ENCODE measurements at regions not wholly inside any gene's neighbourhood (a gene's known extent, or its start where the extent isn't known, plus 50 kb on each side); places are given as distances from the start of the nearest gene placed in this dataset.

GRCh38 chr2:82143343-82143742 lies 1838.8 kb upstream of the LRRTM1 start:
- ATAC-seq (no peak), DNase-seq (no peak)
- Mint-ChIP-seq H3K4me3 (no peak overlapping the region), H3K27ac (no peak overlapping the region), H3K27me3 (no peaks in the 10 kb centered on the region), H3K4me1 (no peaks in the 10 kb centered on the region), H3K9me3 (peaks cover 9 to 14% of the 10 kb centered on the region in 2 donors)

GRCh38 chr2:82139979-82140611 lies 1835.5 kb upstream of the LRRTM1 start:
- no peaks in the 10 kb centered on the region for H3K27me3 Mint-ChIP-seq
- no peak overlapping the region for H3K27ac Mint-ChIP-seq
- ATAC-seq (no peak), DNase-seq (no peak)
- H3K9me3 Mint-ChIP-seq, result peaks cover 9 to 14% of the 10 kb centered on the region in 2 donors
- H3K4me3 Mint-ChIP-seq, result no peak overlapping the region
- H3K4me1 Mint-ChIP-seq, result no peaks in the 10 kb centered on the region

GRCh38 chr2:82137441-82137840 lies 1832.9 kb upstream of the LRRTM1 start:
- Mint-ChIP-seq H3K9me3 (peaks cover 8 to 13% of the 10 kb centered on the region in 2 donors), H3K4me3 (no peak overlapping the region), H3K27ac (no peak overlapping the region), H3K27me3 (no peaks in the 10 kb centered on the region), H3K4me1 (no peaks in the 10 kb centered on the region)
- DNase-seq, result no peak
- no peak for ATAC-seq

GRCh38 chr2:82128051-82128450 lies 1823.5 kb upstream of the LRRTM1 start:
- Mint-ChIP-seq H3K4me3 (no peak overlapping the region), H3K9me3 (peaks cover 14 to 21% of the 10 kb centered on the region in 2 donors), H3K27ac (no peak overlapping the region), H3K4me1 (no peaks in the 10 kb centered on the region), H3K27me3 (no peaks in the 10 kb centered on the region)
- DNase-seq, result no peak
- no peak for ATAC-seq

GRCh38 chr2:82124629-82125028 lies 1820.1 kb upstream of the LRRTM1 start:
- ATAC-seq (no peak), DNase-seq (no peak)
- Mint-ChIP-seq H3K4me1 (no peaks in the 10 kb centered on the region), H3K4me3 (no peak overlapping the region), H3K9me3 (peaks cover 10 to 15% of the 10 kb centered on the region in 2 donors), H3K27me3 (no peaks in the 10 kb centered on the region), H3K27ac (no peak overlapping the region)

- Mint-ChIP-seq H3K27ac (no peak overlapping the region), H3K9me3 (peaks cover 0 to 7% of the 10 kb centered on the region in 2 donors), H3K4me1 (no peaks in the 10 kb centered on the region), H3K4me3 (no peak overlapping the region), H3K27me3 (no peaks in the 10 kb centered on the region)
- DNase-seq, result no peak
- no peak for ATAC-seq
These were observed 1816.1 kb upstream of the LRRTM1 start for GRCh38 chr2:82120654-82121053.

GRCh38 chr2:82120115-82120514 lies 1815.6 kb upstream of the LRRTM1 start:
- peaks cover 0 to 7% of the 10 kb centered on the region in 2 donors for H3K9me3 Mint-ChIP-seq
- H3K4me3 Mint-ChIP-seq, result no peak overlapping the region
- H3K4me1 Mint-ChIP-seq, result no peaks in the 10 kb centered on the region
- H3K27ac Mint-ChIP-seq, result no peak overlapping the region
- DNase-seq, result no peak
- ATAC-seq, result no peak
- H3K27me3 Mint-ChIP-seq, result no peaks in the 10 kb centered on the region

- Mint-ChIP-seq H3K27ac (no peak overlapping the region), H3K4me1 (no peaks in the 10 kb centered on the region), H3K27me3 (no peaks in the 10 kb centered on the region), H3K9me3 (peaks cover 15 to 17% of the 10 kb centered on the region in 2 donors), H3K4me3 (no peak overlapping the region)
- ATAC-seq (no peak), DNase-seq (no peak)
These were observed 1804.9 kb upstream of the LRRTM1 start for GRCh38 chr2:82109418-82109817.

GRCh38 chr2:82098617-82099016 lies 1794.1 kb upstream of the LRRTM1 start:
- no peak for ATAC-seq
- DNase-seq, result no peak
- Mint-ChIP-seq H3K4me1 (no peaks in the 10 kb centered on the region), H3K27ac (no peak overlapping the region), H3K9me3 (no peaks in the 10 kb centered on the region), H3K4me3 (no peak overlapping the region), H3K27me3 (no peaks in the 10 kb centered on the region)

GRCh38 chr2:82089518-82089917 lies 1785.0 kb upstream of the LRRTM1 start:
- Mint-ChIP-seq H3K9me3 (peaks cover 10 to 28% of the 10 kb centered on the region in 2 donors), H3K27me3 (no peaks in the 10 kb centered on the region), H3K4me3 (no peak overlapping the region), H3K27ac (no peak overlapping the region), H3K4me1 (no peaks in the 10 kb centered on the region)
- ATAC-seq, result no peak
- DNase-seq, result no peak

GRCh38 chr2:82084679-82085392 lies 1780.3 kb upstream of the LRRTM1 start:
- no peaks in the 10 kb centered on the region for H3K27me3 Mint-ChIP-seq
- H3K27ac Mint-ChIP-seq, result no peak overlapping the region
- DNase-seq, result no peak
- H3K4me1 Mint-ChIP-seq, result no peaks in the 10 kb centered on the region
- peaks cover 4 to 28% of the 10 kb centered on the region in 2 donors for H3K9me3 Mint-ChIP-seq
- ATAC-seq, result no peak
- H3K4me3 Mint-ChIP-seq, result no peak overlapping the region

GRCh38 chr2:82075875-82076274 lies 1771.3 kb upstream of the LRRTM1 start:
- DNase-seq (no peak), ATAC-seq (no peak)
- Mint-ChIP-seq H3K4me1 (no peaks in the 10 kb centered on the region), H3K27ac (no peak overlapping the region), H3K4me3 (no peak overlapping the region), H3K9me3 (peaks cover 0 to 5% of the 10 kb centered on the region in 2 donors), H3K27me3 (no peaks in the 10 kb centered on the region)

- H3K27ac Mint-ChIP-seq, result no peak overlapping the region
- no peaks in the 10 kb centered on the region for H3K27me3 Mint-ChIP-seq
- H3K9me3 Mint-ChIP-seq, result peaks cover 5 to 7% of the 10 kb centered on the region in 2 donors
- H3K4me3 Mint-ChIP-seq, result no peak overlapping the region
- DNase-seq, result no peak
- H3K4me1 Mint-ChIP-seq, result no peaks in the 10 kb centered on the region
- ATAC-seq, result no peak
These were observed 1757.9 kb upstream of the LRRTM1 start for GRCh38 chr2:82062463-82062862.

- Mint-ChIP-seq H3K9me3 (peaks cover 0 to 13% of the 10 kb centered on the region in 2 donors), H3K4me1 (no peaks in the 10 kb centered on the region), H3K27ac (no peak overlapping the region), H3K27me3 (no peaks in the 10 kb centered on the region), H3K4me3 (no peak overlapping the region)
- ATAC-seq (no peak), DNase-seq (no peak)
These were observed 1751.3 kb upstream of the LRRTM1 start for GRCh38 chr2:82055846-82056245.

GRCh38 chr2:82043867-82044266 lies 1739.3 kb upstream of the LRRTM1 start:
- peaks cover 5 to 16% of the 10 kb centered on the region in 2 donors for H3K9me3 Mint-ChIP-seq
- no peak overlapping the region for H3K27ac Mint-ChIP-seq
- no peak overlapping the region for H3K4me3 Mint-ChIP-seq
- ATAC-seq (no peak), DNase-seq (no peak)
- H3K4me1 Mint-ChIP-seq, result no peaks in the 10 kb centered on the region
- no peaks in the 10 kb centered on the region for H3K27me3 Mint-ChIP-seq

- H3K27me3 Mint-ChIP-seq, result no peaks in the 10 kb centered on the region
- peaks cover 10 to 21% of the 10 kb centered on the region in 2 donors for H3K9me3 Mint-ChIP-seq
- ATAC-seq (no peak), DNase-seq (no peak)
- no peak overlapping the region for H3K4me3 Mint-ChIP-seq
- H3K4me1 Mint-ChIP-seq, result no peaks in the 10 kb centered on the region
- no peak overlapping the region for H3K27ac Mint-ChIP-seq
These were observed 1723.5 kb upstream of the LRRTM1 start for GRCh38 chr2:82027921-82028615.

All from stimulated activated naive CD8-positive, alpha-beta T cell treated with anti-CD3 and anti-CD28 coated beads, Interleukin-15, amount 100 ng/mL, for 72 hours (primary cell).